Osteocyte (in vitro differentiated cells): ENCODE measurements at regions not wholly inside any gene's neighbourhood (a gene's known extent, or its start where the extent isn't known, plus 50 kb on each side); places are given as distances from the start of the nearest gene placed in this dataset.

Experiments used
- DNase-seq: peaks from one replicate; pipeline ENCODE4 v3.0.0; 2021; ENCODE audit warnings: mixed read lengths; ENCODE audit not compliant: unreplicated experiment; ENCODE audit errors: extremely low spot score
- H3K27ac Mint-ChIP-seq: one replicate; pipeline ENCODE4 v1.8.0; 2021; ENCODE audit warnings: mild to moderate bottlenecking, mixed read lengths; ENCODE audit not compliant: unreplicated experiment
- H3K27me3 Mint-ChIP-seq: one replicate; pipeline ENCODE4 v1.8.0; 2021; ENCODE audit warnings: mixed read lengths; ENCODE audit not compliant: unreplicated experiment
- H3K36me3 Mint-ChIP-seq: one replicate; pipeline ENCODE4 v1.8.0; 2021; ENCODE audit warnings: mixed read lengths; ENCODE audit not compliant: unreplicated experiment
- H3K4me1 Mint-ChIP-seq: one replicate; pipeline ENCODE4 v1.8.0; 2021; ENCODE audit warnings: mixed read lengths; ENCODE audit not compliant: unreplicated experiment
- H3K4me3 Mint-ChIP-seq: one replicate; pipeline ENCODE4 v1.8.0; 2021; ENCODE audit warnings: mild to moderate bottlenecking, moderate library complexity, mixed read lengths; ENCODE audit not compliant: unreplicated experiment
- H3K9me3 Mint-ChIP-seq: one replicate; pipeline ENCODE4 v1.8.0; 2021; ENCODE audit warnings: mixed read lengths; ENCODE audit not compliant: unreplicated experiment
- CTCF ChIP-seq: fragments of 200-600 bp; sonication (generic); IDR thresholded peaks from 2 replicates; pipeline ENCODE4 v1.5.0; 2021; ENCODE audit warnings: antibody characterized with exemption, mild to moderate bottlenecking, moderate library complexity

- no peak for DNase-seq
- Mint-ChIP-seq H3K4me3 (no peak overlapping the region), H3K27ac (no peak overlapping the region), H3K27me3 (no peaks in the 10 kb centered on the region), H3K4me1 (no peaks in the 10 kb centered on the region), H3K36me3 (no peaks in the 10 kb centered on the region), H3K9me3 (no peaks in the 10 kb centered on the region)
- no peak for TF ChIP-seq CTCF
These were observed 121.6 kb upstream of the ADAMTS16 start for GRCh38 chr5:5018578-5018970.

DNA sequence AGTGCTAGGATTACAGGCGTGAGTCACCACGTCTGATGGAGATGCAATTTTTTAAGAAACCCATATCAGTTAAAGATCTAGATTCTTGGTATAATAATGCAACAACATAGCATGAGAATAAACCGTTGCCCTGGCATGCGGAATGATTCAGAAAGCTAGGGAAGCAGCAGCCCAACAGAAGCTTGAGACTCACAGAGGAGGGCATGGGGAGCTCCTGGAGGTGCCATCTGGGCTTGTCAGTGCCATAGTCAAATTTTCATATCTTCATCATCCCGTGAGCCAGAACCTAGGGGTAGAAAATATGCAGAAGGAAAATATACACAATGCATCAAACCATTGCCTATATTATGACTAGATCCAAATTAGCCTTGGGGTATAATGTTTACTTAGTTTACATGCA lies 118.7 kb upstream of the ADAMTS16 start:
- H3K4me1 Mint-ChIP-seq: no peaks in the 10 kb centered on the region

DNA sequence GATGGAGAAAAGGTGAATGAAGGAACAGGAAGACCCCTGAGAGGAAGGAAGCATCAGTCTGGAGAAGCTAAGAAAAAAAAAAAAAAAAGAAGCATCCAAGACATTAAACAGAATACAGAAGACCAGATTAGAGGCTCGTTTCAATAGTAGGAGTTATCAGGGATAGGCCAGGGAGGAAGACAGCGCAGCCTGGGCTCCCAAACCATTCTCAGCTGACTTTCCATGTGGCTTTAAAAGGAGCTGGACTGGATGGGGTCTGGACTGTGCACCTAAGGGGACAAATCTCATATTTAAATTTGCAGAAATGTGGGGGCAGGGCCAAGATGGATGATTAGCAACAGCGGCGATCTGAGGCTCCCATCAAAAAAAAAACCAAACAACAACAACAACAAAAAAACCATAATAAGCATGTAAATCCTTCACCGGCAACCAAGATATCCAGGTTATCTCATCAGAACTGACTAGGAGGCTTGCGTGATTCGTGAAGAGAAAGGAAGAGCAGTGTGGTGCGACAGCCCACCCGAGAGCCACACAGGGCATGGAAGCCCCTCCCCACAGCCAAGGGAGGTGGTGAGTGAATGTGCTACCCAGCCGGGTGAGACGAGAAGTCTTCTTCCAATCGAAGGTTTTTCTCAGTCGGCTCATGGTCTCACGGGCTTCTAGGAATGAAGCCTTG lies 114.9 kb upstream of the ADAMTS16 start:
- no peak for DNase-seq
- no peak for TF ChIP-seq CTCF
- Mint-ChIP-seq H3K9me3 (peaks cover 6% of the 10 kb centered on the region), H3K27ac (no peak overlapping the region), H3K27me3 (no peaks in the 10 kb centered on the region), H3K36me3 (no peaks in the 10 kb centered on the region), H3K4me3 (no peak overlapping the region), H3K4me1 (no peaks in the 10 kb centered on the region)

More for the DNA sequence above, 118.7 kb upstream of the ADAMTS16 start:
- H3K4me3 Mint-ChIP-seq: no peak overlapping the region
- no peak for TF ChIP-seq CTCF
- DNase-seq: no peak
- H3K27me3 Mint-ChIP-seq: no peaks in the 10 kb centered on the region
- H3K9me3 Mint-ChIP-seq: peaks cover 6% of the 10 kb centered on the region
- no peak overlapping the region for H3K27ac Mint-ChIP-seq
- H3K36me3 Mint-ChIP-seq: no peaks in the 10 kb centered on the region

GRCh38 chr5:5025774-5026408 lies 114.2 kb upstream of the ADAMTS16 start:
- TF ChIP-seq CTCF: no peak
- Mint-ChIP-seq H3K27ac (no peak overlapping the region), H3K27me3 (no peaks in the 10 kb centered on the region), H3K4me1 (no peaks in the 10 kb centered on the region), H3K4me3 (no peak overlapping the region), H3K36me3 (no peaks in the 10 kb centered on the region), H3K9me3 (peaks cover 6% of the 10 kb centered on the region)
- DNase-seq: no peak

DNA sequence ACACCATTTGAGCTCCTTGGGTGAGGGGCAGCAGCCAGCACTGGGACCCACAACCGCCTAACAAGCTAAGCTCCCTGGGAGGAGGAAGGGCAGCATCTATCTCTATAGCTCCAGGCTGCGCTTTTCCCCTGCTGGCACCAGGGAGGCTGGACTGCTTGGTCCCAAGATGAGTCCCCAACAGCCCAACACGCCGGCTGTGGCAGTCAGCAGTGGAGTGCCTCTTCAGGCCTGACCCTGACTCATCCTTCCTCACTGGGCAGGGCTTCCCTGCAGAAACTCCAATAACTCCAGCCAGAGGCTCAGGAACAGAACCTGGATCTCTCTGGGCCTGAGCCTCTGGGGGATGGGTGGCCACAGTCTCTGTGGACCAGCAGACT lies 113.7 kb upstream of the ADAMTS16 start:
- Mint-ChIP-seq H3K4me1 (no peaks in the 10 kb centered on the region), H3K9me3 (peaks cover 6% of the 10 kb centered on the region), H3K27me3 (no peaks in the 10 kb centered on the region), H3K36me3 (no peaks in the 10 kb centered on the region), H3K27ac (no peak overlapping the region), H3K4me3 (no peak overlapping the region)
- no peak for DNase-seq
- TF ChIP-seq CTCF: no peak
